Natural killer cell (primary cell): ENCODE measurements at regions not wholly inside any gene's neighbourhood (a gene's known extent, or its start where the extent isn't known, plus 50 kb on each side); places are given as distances from the start of the nearest gene placed in this dataset.

ENCODE experiments used
- ATAC-seq, 3 donors: fragments of 150-1000 bp in 2 of 3; fragments of 200-7000 bp in 1 of 3; cut with Tn5 transposase; 1 replicate in 1 of 3; 2 replicates in 2 of 3; pipeline ENCODE4 v1.10.0; 2021; ENCODE audit warnings: mild to moderate bottlenecking in 2 of 3, moderate library complexity in 2 of 3
- DNase-seq, 2 donors: peaks; one replicate each; pipeline versions ENCODE4 v3.0.0 to v3.0.0-alpha.2; 2013 to 2021; ENCODE audit warnings: mixed read lengths in 1 of 2
- H3K27ac ChIP-seq: one replicate; pipeline ENCODE4 v1.5.1; 2013; ENCODE audit warnings: mild to moderate bottlenecking, low read length
- H3K27me3 ChIP-seq: one replicate; pipeline ENCODE4 v1.6.1; 2013; ENCODE audit warnings: low read length; ENCODE audit not compliant: control insufficient read depth, insufficient read depth
- H3K36me3 ChIP-seq: one replicate; pipeline ENCODE4 v1.6.1; 2013; ENCODE audit warnings: low read length; ENCODE audit not compliant: control insufficient read depth, insufficient read depth
- H3K4me1 ChIP-seq: one replicate; pipeline ENCODE4 v1.6.1; 2013; ENCODE audit warnings: low read length; ENCODE audit not compliant: control insufficient read depth, insufficient read depth
- H3K4me3 ChIP-seq: one replicate; pipeline ENCODE4 v1.5.1; 2013; ENCODE audit warnings: low read length
- H3K9me3 ChIP-seq: one replicate; pipeline ENCODE4 v1.6.1; 2013; ENCODE audit warnings: low read length; ENCODE audit not compliant: control insufficient read depth, insufficient read depth
- H3K27ac Mint-ChIP-seq, 2 donors: one replicate each; pipeline ENCODE4 v1.8.0; 2022; ENCODE audit warnings: mild to moderate bottlenecking in 2 of 2, mixed read lengths in 2 of 2, moderate library complexity in 1 of 2
- H3K27me3 Mint-ChIP-seq, 2 donors: one replicate each; pipeline ENCODE4 v1.8.0; 2022; ENCODE audit warnings: low read depth in 2 of 2, mixed read lengths in 2 of 2
- H3K36me3 Mint-ChIP-seq: one replicate; pipeline ENCODE4 v1.8.0; 2022; ENCODE audit warnings: mixed read lengths
- H3K4me1 Mint-ChIP-seq, 2 donors: one replicate each; pipeline ENCODE4 v1.8.0; 2022; ENCODE audit warnings: mixed read lengths in 2 of 2
- H3K4me3 Mint-ChIP-seq: one replicate; pipeline ENCODE4 v1.8.0; 2022; ENCODE audit warnings: mild to moderate bottlenecking, moderate library complexity, mixed read lengths
- H3K9me3 Mint-ChIP-seq, 2 donors: one replicate each; pipeline ENCODE4 v1.8.0; 2022; ENCODE audit warnings: mixed read lengths in 2 of 2
- CTCF ChIP-seq: fragments of 200-600 bp; IDR thresholded peaks from one replicate; pipeline ENCODE4 v1.8.0; 2022; ENCODE audit warnings: antibody characterized with exemption
- WGBS: methylation state at CpG from one replicate; pipeline ENCODE4 v1.1.7; 2013; ENCODE audit warnings: missing lambda C conversion rate; ENCODE audit not compliant: insufficient coverage; 5-methylcytosine and 5-hydroxymethylcytosine counted together
- intact Hi-C: fragments of 100-400 bp; cut with micrococcal nuclease; formaldehyde crosslinking; loops from one replicate; pipeline ENCODE4 v1.14.2; 2022

- DNase-seq (no peak), ATAC-seq (no peak)
- intact Hi-C loops, result no loop called here
- no peaks in the 10 kb centered on the region for H3K36me3 ChIP-seq
- H3K4me1 Mint-ChIP-seq, result no peaks in the 10 kb centered on the region
- no CpG with 5 or more reads among the region's 1 CpG for WGBS
- H3K4me3 ChIP-seq, result no peak overlapping the region
- no peaks in the 10 kb centered on the region for H3K9me3 Mint-ChIP-seq
- no peaks in the 10 kb centered on the region for H3K36me3 Mint-ChIP-seq
- H3K4me3 Mint-ChIP-seq, result no peak overlapping the region
- H3K9me3 ChIP-seq, result no peaks in the 10 kb centered on the region
- peaks cover 0 to 2% of the 10 kb centered on the region in 2 donors for H3K27me3 Mint-ChIP-seq
- no peak for TF ChIP-seq CTCF
- H3K27ac Mint-ChIP-seq, result no peak overlapping the region
- H3K4me1 ChIP-seq, result no peaks in the 10 kb centered on the region
- no peak overlapping the region for H3K27ac ChIP-seq
- no peaks in the 10 kb centered on the region for H3K27me3 ChIP-seq
Observed at GRCh38 chr3:178397836-178398235, 138.4 kb upstream of the KCNMB2 start.

GRCh38 chr3:178404961-178405360 is 131.3 kb upstream of the KCNMB2 start:
- no peak for TF ChIP-seq CTCF
- H3K27me3 Mint-ChIP-seq, result peaks cover 3 to 15% of the 10 kb centered on the region in 2 donors
- no peak overlapping the region for H3K27ac ChIP-seq
- WGBS, result 89% methylated on average over 1 of the region's 2 CpGs
- ATAC-seq (no peak), DNase-seq (no peak)
- no peaks in the 10 kb centered on the region for H3K9me3 ChIP-seq
- H3K4me3 Mint-ChIP-seq, result no peak overlapping the region
- no peak overlapping the region for H3K4me3 ChIP-seq
- H3K4me1 Mint-ChIP-seq, result no peaks in the 10 kb centered on the region
- intact Hi-C loops, result no loop called here
- no peaks in the 10 kb centered on the region for H3K36me3 Mint-ChIP-seq
- H3K36me3 ChIP-seq, result no peaks in the 10 kb centered on the region
- H3K27ac Mint-ChIP-seq, result no peak overlapping the region
- no peaks in the 10 kb centered on the region for H3K27me3 ChIP-seq
- no peaks in the 10 kb centered on the region for H3K4me1 ChIP-seq
- no peaks in the 10 kb centered on the region for H3K9me3 Mint-ChIP-seq

- no peak for ATAC-seq
- TF ChIP-seq CTCF, result no peak
- Histone ChIP-seq H3K27ac (no peak overlapping the region), H3K9me3 (no peaks in the 10 kb centered on the region), H3K4me1 (no peaks in the 10 kb centered on the region), H3K4me3 (no peak overlapping the region), H3K27me3 (no peaks in the 10 kb centered on the region), H3K36me3 (no peaks in the 10 kb centered on the region)
- Mint-ChIP-seq H3K9me3 (no peaks in the 10 kb centered on the region), H3K4me1 (no peaks in the 10 kb centered on the region), H3K27me3 (peaks cover 3 to 15% of the 10 kb centered on the region in 2 donors), H3K27ac (no peak overlapping the region), H3K36me3 (no peaks in the 10 kb centered on the region), H3K4me3 (no peak overlapping the region)
- 83% methylated on average over 2 of the region's 2 CpGs for WGBS
- intact Hi-C loops, result no loop called here
- no peak for DNase-seq
Observed at GRCh38 chr3:178405531-178405930, 130.7 kb upstream of the KCNMB2 start.

- H3K27me3 ChIP-seq, result no peaks in the 10 kb centered on the region
- no peak overlapping the region for H3K27ac ChIP-seq
- no peaks in the 10 kb centered on the region for H3K4me1 ChIP-seq
- H3K4me1 Mint-ChIP-seq, result no peaks in the 10 kb centered on the region
- H3K9me3 ChIP-seq, result no peaks in the 10 kb centered on the region
- H3K36me3 ChIP-seq, result no peaks in the 10 kb centered on the region
- H3K4me3 Mint-ChIP-seq, result no peak overlapping the region
- no peak overlapping the region for H3K27ac Mint-ChIP-seq
- no peak for ATAC-seq
- DNase-seq, result no peak
- no peak overlapping the region for H3K4me3 ChIP-seq
- TF ChIP-seq CTCF, result no peak
- H3K27me3 Mint-ChIP-seq, result peaks cover 3 to 15% of the 10 kb centered on the region in 2 donors
- no peaks in the 10 kb centered on the region for H3K36me3 Mint-ChIP-seq
- intact Hi-C loops, result no loop called here
- 54% methylated on average over 3 of the region's 3 CpGs for WGBS
- no peaks in the 10 kb centered on the region for H3K9me3 Mint-ChIP-seq
Observed at GRCh38 chr3:178406206-178406605, 130.0 kb upstream of the KCNMB2 start.
